Astrocyte of the cerebellum (primary cell): ENCODE measurements at regions not wholly inside any gene's neighbourhood (a gene's known extent, or its start where the extent isn't known, plus 50 kb on each side); places are given as distances from the start of the nearest gene placed in this dataset.
A peak's percentile ranks its signal among the peaks of the same experiment; 100 is the strongest.

Source experiments
- DNase-seq: peaks from one replicate; pipeline ENCODE4 v3.0.0-alpha.2; 2011; ENCODE audit warnings: low read depth
- H3K4me3 ChIP-seq: 2 replicates; pipeline ENCODE4 v1.5.1; 2011; ENCODE audit warnings: mild to moderate bottlenecking, low read depth, low read length, moderate library complexity
- CTCF ChIP-seq: IDR thresholded peaks from 2 replicates; pipeline ENCODE4 v1.5.1; 2012; ENCODE audit warnings: low read length, low read depth, moderate library complexity, mild to moderate bottlenecking; ENCODE audit errors: missing control alignments
- in situ Hi-C: cut with HindIII; loops from 2 replicates; pipeline ENCODE4 v1.10.0; 2017; ENCODE audit warnings: low sequenced_read_pairs

- DNase-seq: no peak
Observed at GRCh38 chr4:124173912-124174311, 538.6 kb downstream of the ANKRD50 start.

GRCh38 chr4:124177647-124178425, 534.7 kb downstream of the ANKRD50 start:
- in situ Hi-C loops: no loop called here
- no peak overlapping the region for H3K4me3 ChIP-seq
- no peak for TF ChIP-seq CTCF
- peak; percentile 47 for DNase-seq

More at GRCh38 chr4:124173912-124174311, 538.6 kb downstream of the ANKRD50 start:
- TF ChIP-seq CTCF: no peak
- no peak overlapping the region for H3K4me3 ChIP-seq
- in situ Hi-C loops: no loop called here

GRCh38 chr4:124178449-124179021, 534.0 kb downstream of the ANKRD50 start:
- in situ Hi-C loops: no loop called here
- H3K4me3 ChIP-seq: no peak overlapping the region
- no peak for DNase-seq
- no peak for TF ChIP-seq CTCF

GRCh38 chr4:124179506-124180186, 532.9 kb downstream of the ANKRD50 start:
- H3K4me3 ChIP-seq: no peak overlapping the region
- no peak for TF ChIP-seq CTCF
- in situ Hi-C loops: no loop called here
- DNase-seq: no peak

GRCh38 chr4:124181039-124181438, 531.5 kb downstream of the ANKRD50 start:
- no peak overlapping the region for H3K4me3 ChIP-seq
- TF ChIP-seq CTCF: no peak
- DNase-seq: no peak
- in situ Hi-C loops: no loop called here

- in situ Hi-C loops: no loop called here
- no peak for DNase-seq
- TF ChIP-seq CTCF: no peak
- no peak overlapping the region for H3K4me3 ChIP-seq
Observed at GRCh38 chr4:124183231-124183630, 529.3 kb downstream of the ANKRD50 start.
